ENCODE measurements at regions not wholly inside any gene's neighbourhood (a gene's known extent, or its start where the extent isn't known, plus 50 kb on each side); places are given as distances from the start of the nearest gene placed in this dataset.
"Not testable (repeated sequence)": the region's sequence is repeated elsewhere in the genome, so short reads cannot be mapped to it uniquely, and the experiment has no call there.

DNA sequence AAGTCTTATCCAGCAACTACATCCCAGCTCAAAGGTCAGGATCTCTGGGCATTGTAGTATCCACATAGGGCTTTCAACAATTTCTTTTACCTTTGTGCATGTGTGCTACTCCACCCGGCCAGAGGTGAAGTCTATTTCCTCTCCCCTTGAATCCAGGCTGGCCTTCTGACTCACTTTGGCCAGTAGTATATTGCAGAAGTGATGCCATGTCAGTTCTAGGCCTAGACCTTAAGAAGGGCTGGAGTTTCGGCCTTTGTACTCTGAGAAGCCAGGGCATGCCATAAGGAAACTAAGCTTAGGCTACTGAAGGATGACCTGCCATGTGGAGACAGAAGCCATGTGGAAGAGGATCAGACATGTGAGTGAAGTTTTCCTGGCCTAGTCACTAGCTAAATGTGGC, 191.2 kb upstream of the ATP6AP2 start:
- no peak for DNase-seq (ENCODE audit: low read depth in 1 of 2, low spot score in 1 of 2)
- TF ChIP-seq POLR2AphosphoS5 (IDR thresholded peaks at IDR 0.05; ENCODE audit: low read depth), result no peak
- no peak for TF ChIP-seq GABPA (IDR thresholded peaks at IDR 0.05; ENCODE audit: low read depth)
- TF ChIP-seq, protein P1, sequence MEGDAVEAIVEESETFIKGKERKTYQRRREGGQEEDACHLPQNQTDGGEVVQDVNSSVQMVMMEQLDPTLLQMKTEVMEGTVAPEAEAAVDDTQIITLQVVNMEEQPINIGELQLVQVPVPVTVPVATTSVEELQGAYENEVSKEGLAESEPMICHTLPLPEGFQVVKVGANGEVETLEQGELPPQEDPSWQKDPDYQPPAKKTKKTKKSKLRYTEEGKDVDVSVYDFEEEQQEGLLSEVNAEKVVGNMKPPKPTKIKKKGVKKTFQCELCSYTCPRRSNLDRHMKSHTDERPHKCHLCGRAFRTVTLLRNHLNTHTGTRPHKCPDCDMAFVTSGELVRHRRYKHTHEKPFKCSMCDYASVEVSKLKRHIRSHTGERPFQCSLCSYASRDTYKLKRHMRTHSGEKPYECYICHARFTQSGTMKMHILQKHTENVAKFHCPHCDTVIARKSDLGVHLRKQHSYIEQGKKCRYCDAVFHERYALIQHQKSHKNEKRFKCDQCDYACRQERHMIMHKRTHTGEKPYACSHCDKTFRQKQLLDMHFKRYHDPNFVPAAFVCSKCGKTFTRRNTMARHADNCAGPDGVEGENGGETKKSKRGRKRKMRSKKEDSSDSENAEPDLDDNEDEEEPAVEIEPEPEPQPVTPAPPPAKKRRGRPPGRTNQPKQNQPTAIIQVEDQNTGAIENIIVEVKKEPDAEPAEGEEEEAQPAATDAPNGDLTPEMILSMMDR (IDR thresholded peaks at IDR 0.05; ENCODE audit: insufficient read depth, low read length), result no peak
- TF ChIP-seq SPI1 (IDR thresholded peaks at IDR 0.05; ENCODE audit: borderline replicate concordance, low read depth), result no peak
- TF ChIP-seq, protein P2, sequence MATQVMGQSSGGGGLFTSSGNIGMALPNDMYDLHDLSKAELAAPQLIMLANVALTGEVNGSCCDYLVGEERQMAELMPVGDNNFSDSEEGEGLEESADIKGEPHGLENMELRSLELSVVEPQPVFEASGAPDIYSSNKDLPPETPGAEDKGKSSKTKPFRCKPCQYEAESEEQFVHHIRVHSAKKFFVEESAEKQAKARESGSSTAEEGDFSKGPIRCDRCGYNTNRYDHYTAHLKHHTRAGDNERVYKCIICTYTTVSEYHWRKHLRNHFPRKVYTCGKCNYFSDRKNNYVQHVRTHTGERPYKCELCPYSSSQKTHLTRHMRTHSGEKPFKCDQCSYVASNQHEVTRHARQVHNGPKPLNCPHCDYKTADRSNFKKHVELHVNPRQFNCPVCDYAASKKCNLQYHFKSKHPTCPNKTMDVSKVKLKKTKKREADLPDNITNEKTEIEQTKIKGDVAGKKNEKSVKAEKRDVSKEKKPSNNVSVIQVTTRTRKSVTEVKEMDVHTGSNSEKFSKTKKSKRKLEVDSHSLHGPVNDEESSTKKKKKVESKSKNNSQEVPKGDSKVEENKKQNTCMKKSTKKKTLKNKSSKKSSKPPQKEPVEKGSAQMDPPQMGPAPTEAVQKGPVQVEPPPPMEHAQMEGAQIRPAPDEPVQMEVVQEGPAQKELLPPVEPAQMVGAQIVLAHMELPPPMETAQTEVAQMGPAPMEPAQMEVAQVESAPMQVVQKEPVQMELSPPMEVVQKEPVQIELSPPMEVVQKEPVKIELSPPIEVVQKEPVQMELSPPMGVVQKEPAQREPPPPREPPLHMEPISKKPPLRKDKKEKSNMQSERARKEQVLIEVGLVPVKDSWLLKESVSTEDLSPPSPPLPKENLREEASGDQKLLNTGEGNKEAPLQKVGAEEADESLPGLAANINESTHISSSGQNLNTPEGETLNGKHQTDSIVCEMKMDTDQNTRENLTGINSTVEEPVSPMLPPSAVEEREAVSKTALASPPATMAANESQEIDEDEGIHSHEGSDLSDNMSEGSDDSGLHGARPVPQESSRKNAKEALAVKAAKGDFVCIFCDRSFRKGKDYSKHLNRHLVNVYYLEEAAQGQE (IDR thresholded peaks at IDR 0.05; ENCODE audit: insufficient replicate concordance, low read depth), result no peak
- no peak overlapping the region for H3K27ac ChIP-seq (replicated peaks)
- no peak overlapping the region for H3K4me3 ChIP-seq (replicated peaks; ENCODE audit: insufficient read depth, low read length)
- no peaks in the 10 kb centered on the region for H3K27me3 ChIP-seq (ENCODE audit: insufficient read depth, poor library complexity, severe bottlenecking)

DNA sequence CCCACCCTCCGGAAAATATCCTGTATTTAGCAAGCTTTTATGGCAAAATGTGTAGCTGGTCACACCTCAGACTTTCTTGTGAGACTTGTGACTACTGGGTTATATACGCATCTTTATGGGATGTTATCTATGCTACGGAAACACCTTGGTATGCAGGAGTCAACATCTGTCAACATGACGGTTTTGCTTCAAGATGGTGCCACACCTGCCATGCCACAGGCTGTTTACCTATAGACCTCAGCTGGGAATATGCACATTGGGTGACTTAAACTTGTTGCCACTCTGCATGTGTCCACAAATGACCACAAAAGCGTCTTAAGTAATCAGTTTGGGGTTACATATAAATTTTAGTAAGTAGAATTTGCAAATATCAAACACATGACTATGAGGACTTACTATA, 192.3 kb upstream of the ATP6AP2 start:
- H3K4me3 ChIP-seq (replicated peaks; ENCODE audit: insufficient read depth, low read length), result no peak overlapping the region
- no peak for DNase-seq (ENCODE audit: low read depth in 1 of 2, low spot score in 1 of 2)
- H3K27me3 ChIP-seq (ENCODE audit: insufficient read depth, poor library complexity, severe bottlenecking), result no peaks in the 10 kb centered on the region
- TF ChIP-seq, protein P1 (IDR thresholded peaks at IDR 0.05; ENCODE audit: insufficient read depth, low read length), result no peak
- no peak overlapping the region for H3K27ac ChIP-seq (replicated peaks)

DNA sequence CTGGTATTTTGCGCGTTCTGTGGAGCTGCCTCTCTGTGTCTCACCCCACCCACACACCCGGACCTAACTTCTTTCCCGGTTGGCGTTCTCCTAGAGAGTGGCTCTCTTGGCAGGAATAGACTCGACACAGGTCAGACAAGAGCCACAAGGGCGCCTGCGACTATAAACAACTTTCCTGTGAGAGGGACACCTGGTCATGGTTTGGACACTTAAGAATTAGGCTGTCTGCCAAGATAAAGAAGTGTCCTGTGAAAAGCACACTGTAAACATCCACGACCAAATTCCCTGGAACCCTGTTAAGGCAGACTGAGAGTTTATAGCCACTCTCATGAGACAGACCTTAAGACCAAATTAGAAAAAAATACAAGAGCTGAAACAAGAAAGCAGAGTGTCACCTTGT, 192.9 kb upstream of the ATP6AP2 start:
- not testable (repeated sequence) for DNase-seq (ENCODE audit: low read depth in 1 of 2, low spot score in 1 of 2); H3K27ac ChIP-seq (replicated peaks); H3K4me3 ChIP-seq (replicated peaks; ENCODE audit: insufficient read depth, low read length); H3K27me3 ChIP-seq (ENCODE audit: insufficient read depth, poor library complexity, severe bottlenecking)

DNA sequence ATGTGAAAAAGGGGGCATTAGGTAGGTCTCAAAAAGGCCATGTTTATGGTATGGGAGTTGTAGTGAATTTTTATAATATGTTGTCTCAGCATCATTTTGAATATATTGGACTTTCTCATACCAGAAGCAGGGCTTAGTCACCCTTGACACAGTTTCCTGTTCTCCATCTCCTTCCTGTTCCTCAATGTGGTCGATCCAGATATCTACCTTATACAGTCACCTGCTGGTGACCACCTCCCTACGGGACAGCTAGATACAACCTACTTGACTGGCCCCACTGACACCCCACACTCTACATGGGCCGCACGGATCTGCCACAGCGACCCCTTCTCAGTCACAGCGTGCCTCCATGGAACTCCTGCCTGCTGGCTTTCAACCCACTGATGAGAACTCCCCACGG, 193.5 kb upstream of the ATP6AP2 start:
- not testable (repeated sequence) for H3K4me3 ChIP-seq (replicated peaks; ENCODE audit: insufficient read depth, low read length); H3K27ac ChIP-seq (replicated peaks); H3K27me3 ChIP-seq (ENCODE audit: insufficient read depth, poor library complexity, severe bottlenecking)
- peak in 1 of 2 experiments; percentile 17 for DNase-seq (ENCODE audit: low read depth in 1 of 2, low spot score in 1 of 2)

DNA sequence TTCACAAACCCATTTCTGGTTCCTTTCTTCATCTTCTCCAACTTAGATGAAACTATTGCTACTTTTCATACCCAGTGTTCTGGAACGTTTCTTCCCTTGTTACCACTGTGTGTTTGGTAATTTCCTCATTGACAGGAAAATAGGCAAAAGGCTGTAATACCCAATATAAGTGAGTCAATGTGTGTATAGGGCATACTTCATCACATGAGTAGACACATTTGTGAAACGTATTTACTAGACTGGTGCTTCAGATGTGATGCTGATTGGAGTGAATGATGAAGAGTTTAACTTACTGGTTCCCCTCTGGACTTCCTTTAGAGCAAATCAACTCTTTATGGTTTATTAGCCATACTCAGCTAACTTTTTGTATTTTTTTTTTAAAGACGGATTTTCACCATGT, 195.1 kb upstream of the ATP6AP2 start:
- no peak for DNase-seq (ENCODE audit: low read depth in 1 of 2, low spot score in 1 of 2)
- Histone ChIP-seq H3K27me3 (ENCODE audit: insufficient read depth, poor library complexity, severe bottlenecking) (no peaks in the 10 kb centered on the region), H3K27ac (replicated peaks) (peak overlapping the region; percentile 61), H3K4me3 (replicated peaks; ENCODE audit: insufficient read depth, low read length) (no peak overlapping the region)
- TF ChIP-seq POLR2AphosphoS5 (IDR thresholded peaks at IDR 0.05; ENCODE audit: low read depth), result no peak
- TF ChIP-seq SPI1 (IDR thresholded peaks at IDR 0.05; ENCODE audit: borderline replicate concordance, low read depth), result no peak
- TF ChIP-seq GABPA (IDR thresholded peaks at IDR 0.05; ENCODE audit: low read depth), result no peak
- TF ChIP-seq, protein P1 (IDR thresholded peaks at IDR 0.05; ENCODE audit: insufficient read depth, low read length), result no peak
- TF ChIP-seq, protein P2 (IDR thresholded peaks at IDR 0.05; ENCODE audit: insufficient replicate concordance, low read depth), result no peak
